HEK293 (cell line): ENCODE measurements at regions not wholly inside any gene's neighbourhood (a gene's known extent, or its start where the extent isn't known, plus 50 kb on each side); places are given as distances from the start of the nearest gene placed in this dataset.

Experiments used
- CTCF ChIA-PET: fragments of 350-600 bp; formaldehyde crosslinking; extraction: SDS; loops from one replicate; lab custom pipeline; 2021; ENCODE audit warnings: antibody characterized with exemption; lab: Yijun Ruan, JAX
- POLR2A ChIA-PET: fragments of 300-600 bp; formaldehyde crosslinking; extraction: SDS; loops from one replicate; lab custom pipeline; 2020; ENCODE audit warnings: antibody characterized with exemption, inconsistent platforms; lab: Yijun Ruan, JAX
- H3K27ac ChIP-seq: fragments of 200-500 bp; sonication (Bioruptor generic); 2 replicates; pipeline ENCODE4 v1.5.1; 2014; ENCODE audit warnings: low read depth, low read length, control low read depth, inconsistent platforms; ENCODE audit errors: extremely low read depth
- H3K36me3 ChIP-seq, 2 experiments: fragments of 200-500 bp in 1 of 2; sonication (Bioruptor generic) in 1 of 2; 1 replicate in 1 of 2; 2 replicates in 1 of 2; pipeline ENCODE4 v1.5.1; 2014 to 2017; ENCODE audit warnings: inconsistent platforms in 2 of 2, low read length in 2 of 2; ENCODE audit not compliant: control insufficient read depth in 2 of 2, insufficient read depth in 1 of 2
- H3K4me1 ChIP-seq: fragments of 200-500 bp; sonication (Bioruptor generic); 2 replicates; pipeline ENCODE4 v1.5.1; 2014; ENCODE audit warnings: mild to moderate bottlenecking, low read length, inconsistent platforms; ENCODE audit not compliant: control insufficient read depth, insufficient read depth
- H3K4me3 ChIP-seq: 2 replicates; pipeline ENCODE4 v1.5.1; 2011; ENCODE audit warnings: low read depth, mild to moderate bottlenecking, control low read depth, low read length, moderate library complexity
- H3K9me3 ChIP-seq: fragments of 200-500 bp; sonication (Bioruptor generic); 2 replicates; pipeline ENCODE4 v1.5.1; 2014; ENCODE audit warnings: low read depth, low read length, inconsistent platforms; ENCODE audit not compliant: control insufficient read depth, insufficient read depth
- ATF2 ChIP-seq: fragments of 450-650 bp; formaldehyde crosslinking; IDR thresholded peaks from 2 replicates; pipeline ENCODE4 v1.5.1; 2016; ENCODE audit warnings: missing biosample characterization, missing genetic modification characterization, low read depth
- BCL11A ChIP-seq: fragments of 450-650 bp; formaldehyde crosslinking; IDR thresholded peaks from 2 replicates; pipeline ENCODE4 v1.5.1; 2016; ENCODE audit warnings: low read depth, missing biosample characterization, missing genetic modification characterization
- CTCF ChIP-seq: fragments of 450-650 bp; formaldehyde crosslinking; IDR thresholded peaks from 2 replicates; pipeline ENCODE4 v1.5.1; 2016; ENCODE audit warnings: missing biosample characterization, missing genetic modification characterization
- FEZF1 ChIP-seq: fragments of 450-650 bp; formaldehyde crosslinking; IDR thresholded peaks from 2 replicates; pipeline ENCODE4 v1.5.1; 2016; ENCODE audit warnings: missing biosample characterization, missing genetic modification characterization
- HOXA7 ChIP-seq: sonication (generic); formaldehyde crosslinking; IDR thresholded peaks from 2 replicates; pipeline ENCODE4 v1.8.1; 2022; ENCODE audit warnings: missing genetic modification reagents, borderline replicate concordance
- HOXC10 ChIP-seq: sonication (generic); formaldehyde crosslinking; IDR thresholded peaks from 2 replicates; pipeline ENCODE4 v1.8.1; 2023; ENCODE audit warnings: mild to moderate bottlenecking, missing genetic modification reagents
- KLF8 ChIP-seq: fragments of 450-650 bp; formaldehyde crosslinking; IDR thresholded peaks from 2 replicates; pipeline ENCODE4 v1.5.1; 2016; ENCODE audit warnings: missing biosample characterization, missing genetic modification characterization
- SP2 ChIP-seq: fragments of 450-650 bp; formaldehyde crosslinking; IDR thresholded peaks from 2 replicates; pipeline ENCODE4 v1.5.1; 2016; ENCODE audit warnings: missing biosample characterization, missing genetic modification characterization
- TSHZ1 ChIP-seq: fragments of 450-650 bp; formaldehyde crosslinking; IDR thresholded peaks from 2 replicates; pipeline ENCODE4 v1.5.1; 2016; ENCODE audit warnings: missing biosample characterization, missing genetic modification characterization, borderline replicate concordance
- ZBTB10 ChIP-seq: fragments of 450-650 bp; formaldehyde crosslinking; IDR thresholded peaks from 2 replicates; pipeline ENCODE4 v1.5.1; 2016; ENCODE audit warnings: missing biosample characterization, missing genetic modification characterization
- ZNF221 ChIP-seq: fragments of 450-650 bp; formaldehyde crosslinking; IDR thresholded peaks from 2 replicates; pipeline ENCODE4 v1.5.1; 2017; ENCODE audit warnings: missing biosample characterization, missing genetic modification characterization, borderline replicate concordance
- ZNF223 ChIP-seq: fragments of 450-650 bp; formaldehyde crosslinking; IDR thresholded peaks from 2 replicates; pipeline ENCODE4 v1.5.1; 2016; ENCODE audit warnings: missing biosample characterization, missing genetic modification characterization
- ZNF248 ChIP-seq: fragments of 450-650 bp; formaldehyde crosslinking; IDR thresholded peaks from 2 replicates; pipeline ENCODE4 v1.5.1; 2017; ENCODE audit warnings: missing biosample characterization, missing genetic modification characterization
- ZNF292 ChIP-seq: fragments of 450-650 bp; formaldehyde crosslinking; IDR thresholded peaks from 2 replicates; pipeline ENCODE4 v1.5.1; 2016; ENCODE audit warnings: low read depth, missing biosample characterization, missing genetic modification characterization, borderline replicate concordance
- ZNF830 ChIP-seq: fragments of 450-650 bp; IDR thresholded peaks from 2 replicates; pipeline ENCODE4 v1.5.0; 2018; ENCODE audit warnings: missing biosample characterization, missing genetic modification characterization, low read depth, mild to moderate bottlenecking, moderate library complexity
- ZSCAN4 ChIP-seq: fragments of 450-650 bp; formaldehyde crosslinking; IDR thresholded peaks from 2 replicates; pipeline ENCODE4 v1.5.1; 2017; ENCODE audit warnings: missing biosample characterization, missing genetic modification characterization

- TF ChIP-seq TSHZ1 (tag by site-specific recombination), result no peak
- no peak for TF ChIP-seq HOXC10
- no peak for TF ChIP-seq BCL11A (tag by site-specific recombination)
- no peak for TF ChIP-seq ZNF248
- TF ChIP-seq KLF8 (tag by site-specific recombination), result no peak
Measured at GRCh38 chr2:237227190-237227589, 141.5 kb downstream of the COPS8 start (continued).

- CTCF ChIA-PET, result no interaction called here
- no peaks in the 10 kb centered on the region for H3K36me3 ChIP-seq
- TF ChIP-seq SP2 (tag by site-specific recombination), result no peak
- no peak for TF ChIP-seq CTCF
- TF ChIP-seq ZNF830 (tag by site-specific recombination), result no peak
- no peak for TF ChIP-seq ATF2 (tag by site-specific recombination)
- TF ChIP-seq HOXA7 (CRISPR knock-in tag), result no peak
- TF ChIP-seq ZNF221, result no peak
- no peak for TF ChIP-seq ZNF223 (tag by site-specific recombination)
- TF ChIP-seq ZSCAN4 (tag by site-specific recombination), result no peak
- TF ChIP-seq FEZF1 (tag by site-specific recombination), result no peak
- no peak for TF ChIP-seq ZNF292
- no peak for TF ChIP-seq ZBTB10
- TF ChIP-seq, all 188 proteins: peak for 0
- no peak overlapping the region for H3K27ac ChIP-seq
- POLR2A ChIA-PET, result no interaction called here
- H3K4me3 ChIP-seq, result no peak overlapping the region
- no peaks in the 10 kb centered on the region for H3K4me1 ChIP-seq
- no peaks in the 10 kb centered on the region for H3K9me3 ChIP-seq
Measured at GRCh38 chr2:237227592-237228280, 142.0 kb downstream of the COPS8 start.
